ENCODE measurements at regions not wholly inside any gene's neighbourhood (a gene's known extent, or its start where the extent isn't known, plus 50 kb on each side); places are given as distances from the start of the nearest gene placed in this dataset.
"Not testable (repeated sequence)": the region's sequence is repeated elsewhere in the genome, so short reads cannot be mapped to it uniquely, and the experiment has no call there.

GRCh38 chr21:30027986-30028385 lies 88.2 kb upstream of the GRIK1 start:
- Mint-ChIP-seq H3K4me3 (no peak overlapping the region), H3K4me1 (ENCODE audit: low read depth) (no peaks in the 10 kb centered on the region), H3K27me3 (peaks cover 12% of the 10 kb centered on the region), H3K9me3 (no peaks in the 10 kb centered on the region), H3K36me3 (ENCODE audit: low read depth) (no peaks in the 10 kb centered on the region), H3K27ac (no peak overlapping the region)
- no peak for ATAC-seq (ENCODE audit: poor library complexity)
- no peak overlapping the region for H3K27ac ChIP-seq (ENCODE audit: low read depth in 1 of 2, low read length in 2 of 2)
- intact Hi-C loops (cut with DNase I, micrococcal nuclease) = no loop called here
- ChIA-PET POLR2A (no interaction called here), CTCF (no interaction called here)
- DNase-seq = no peak
- no peaks in the 10 kb centered on the region for H3K9me3 ChIP-seq (ENCODE audit: control insufficient read depth in 1 of 2, insufficient read depth in 1 of 2, low read length in 2 of 2)
- no peaks in the 10 kb centered on the region for H3K4me1 ChIP-seq (ENCODE audit: insufficient read depth, low read length)
- H3K36me3 ChIP-seq (ENCODE audit: insufficient read depth, low read length) = no peaks in the 10 kb centered on the region
- H3K27me3 ChIP-seq (ENCODE audit: control insufficient read depth in 1 of 2, insufficient read depth in 2 of 2, low read length in 2 of 2) = no peaks in the 10 kb centered on the region
- H3K4me3 ChIP-seq (ENCODE audit: low read length) = no peak overlapping the region
- TF ChIP-seq CTCF (IDR thresholded peaks at IDR 0.05) = no peak

GRCh38 chr21:30023056-30023455 lies 83.3 kb upstream of the GRIK1 start:
- not testable (repeated sequence) for ATAC-seq (ENCODE audit: poor library complexity)

GRCh38 chr21:30014886-30015285 lies 75.1 kb upstream of the GRIK1 start:
- H3K4me3 Mint-ChIP-seq = no peak overlapping the region
- no peak for TF ChIP-seq CTCF (IDR thresholded peaks at IDR 0.05)
- H3K4me1 Mint-ChIP-seq (ENCODE audit: low read depth) = no peaks in the 10 kb centered on the region
- Histone ChIP-seq H3K27ac (ENCODE audit: low read depth in 1 of 2, low read length in 2 of 2) (no peak overlapping the region), H3K36me3 (ENCODE audit: insufficient read depth, low read length) (no peaks in the 10 kb centered on the region), H3K9me3 (ENCODE audit: control insufficient read depth in 1 of 2, insufficient read depth in 1 of 2, low read length in 2 of 2) (no peaks in the 10 kb centered on the region), H3K27me3 (ENCODE audit: control insufficient read depth in 1 of 2, insufficient read depth in 2 of 2, low read length in 2 of 2) (no peaks in the 10 kb centered on the region), H3K4me1 (ENCODE audit: insufficient read depth, low read length) (no peaks in the 10 kb centered on the region), H3K4me3 (ENCODE audit: low read length) (no peak overlapping the region)
- CTCF ChIA-PET = no interaction called here
- no peaks in the 10 kb centered on the region for H3K36me3 Mint-ChIP-seq (ENCODE audit: low read depth)
- intact Hi-C loops (cut with DNase I, micrococcal nuclease) = no loop called here
- POLR2A ChIA-PET = no interaction called here
- peaks cover 8% of the 10 kb centered on the region for H3K9me3 Mint-ChIP-seq
- H3K27me3 Mint-ChIP-seq = no peaks in the 10 kb centered on the region
- H3K27ac Mint-ChIP-seq = no peak overlapping the region
- ATAC-seq (ENCODE audit: poor library complexity) (no peak), DNase-seq (no peak)

More at GRCh38 chr21:30023056-30023455, 83.3 kb upstream of the GRIK1 start:
- H3K36me3 Mint-ChIP-seq (ENCODE audit: low read depth); DNase-seq; H3K4me1 Mint-ChIP-seq (ENCODE audit: low read depth); H3K4me3 ChIP-seq (ENCODE audit: low read length); H3K4me1 ChIP-seq (ENCODE audit: insufficient read depth, low read length); POLR2A ChIA-PET; CTCF ChIA-PET; H3K27ac ChIP-seq (ENCODE audit: low read depth in 1 of 2, low read length in 2 of 2); H3K27me3 ChIP-seq (ENCODE audit: control insufficient read depth in 1 of 2, insufficient read depth in 2 of 2, low read length in 2 of 2); H3K27ac Mint-ChIP-seq; H3K4me3 Mint-ChIP-seq; intact Hi-C loops (cut with DNase I, micrococcal nuclease); H3K36me3 ChIP-seq (ENCODE audit: insufficient read depth, low read length); H3K9me3 ChIP-seq (ENCODE audit: control insufficient read depth in 1 of 2, insufficient read depth in 1 of 2, low read length in 2 of 2); H3K9me3 Mint-ChIP-seq: not testable (repeated sequence)
- peaks cover 12% of the 10 kb centered on the region for H3K27me3 Mint-ChIP-seq

- H3K27ac Mint-ChIP-seq = no peak overlapping the region
- no peaks in the 10 kb centered on the region for H3K9me3 Mint-ChIP-seq
- Histone ChIP-seq H3K4me3 (ENCODE audit: low read length) (no peak overlapping the region), H3K27me3 (ENCODE audit: control insufficient read depth in 1 of 2, insufficient read depth in 2 of 2, low read length in 2 of 2) (no peaks in the 10 kb centered on the region), H3K4me1 (ENCODE audit: insufficient read depth, low read length) (no peaks in the 10 kb centered on the region), H3K27ac (ENCODE audit: low read depth in 1 of 2, low read length in 2 of 2) (no peak overlapping the region), H3K36me3 (ENCODE audit: insufficient read depth, low read length) (no peaks in the 10 kb centered on the region), H3K9me3 (ENCODE audit: control insufficient read depth in 1 of 2, insufficient read depth in 1 of 2, low read length in 2 of 2) (no peaks in the 10 kb centered on the region)
- H3K36me3 Mint-ChIP-seq (ENCODE audit: low read depth) = no peaks in the 10 kb centered on the region
- no peaks in the 10 kb centered on the region for H3K4me1 Mint-ChIP-seq (ENCODE audit: low read depth)
- no peak overlapping the region for H3K4me3 Mint-ChIP-seq
- ATAC-seq (ENCODE audit: poor library complexity) (no peak), DNase-seq (no peak)
- TF ChIP-seq CTCF (IDR thresholded peaks at IDR 0.05) = no peak
- ChIA-PET CTCF (no interaction called here), POLR2A (no interaction called here)
- intact Hi-C loops (cut with DNase I, micrococcal nuclease) = no loop called here
- H3K27me3 Mint-ChIP-seq = no peaks in the 10 kb centered on the region
Measured at GRCh38 chr21:29991624-29992023, 51.8 kb upstream of the GRIK1 start.

All from CD4-positive, alpha-beta T cell (primary cell).